ENCODE measurements at regions not wholly inside any gene's neighbourhood (a gene's known extent, or its start where the extent isn't known, plus 50 kb on each side); places are given as distances from the start of the nearest gene placed in this dataset.

DNA sequence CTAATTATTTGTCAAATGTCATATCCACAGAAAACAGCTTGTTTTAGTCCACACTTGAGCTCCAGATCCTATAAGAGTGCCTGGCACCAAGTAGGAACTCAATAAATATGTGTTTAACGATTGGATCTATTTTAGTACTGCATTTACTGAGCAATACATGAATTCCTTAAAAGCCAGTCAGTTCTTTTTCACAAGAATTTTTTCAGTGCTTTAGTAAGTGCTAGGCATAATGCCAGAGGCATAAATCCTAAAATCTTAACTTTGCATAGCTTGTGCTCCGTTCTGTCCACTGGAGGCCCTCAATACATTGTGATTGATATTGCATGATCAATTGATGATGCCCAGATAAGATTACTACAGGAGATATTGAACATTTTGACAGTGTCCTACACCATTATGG, 67.3 kb upstream of the PCSK5 start:
- TF ChIP-seq EZH2 (IDR thresholded peaks at IDR 0.05; ENCODE audit: borderline replicate concordance, insufficient read depth, low read depth, low read length, poor library complexity, severe bottlenecking) (no peak), CTCF (IDR thresholded peaks at IDR 0.05) (no peak)
- no peaks in the 10 kb centered on the region for H3K4me1 ChIP-seq (ENCODE audit: control insufficient read depth in 2 of 2, insufficient read depth in 2 of 2, low read length in 2 of 2)
- Mint-ChIP-seq H3K27me3 (no peaks in the 10 kb centered on the region), H3K4me1 (no peaks in the 10 kb centered on the region), H3K4me3 (no peak overlapping the region), H3K9me3 (ENCODE audit: insufficient read depth) (peaks cover 2% of the 10 kb centered on the region), H3K27ac (no peak overlapping the region)
- no peak overlapping the region for H3K4me3 ChIP-seq (ENCODE audit: control extremely low read depth in 1 of 5, extremely low read depth in 1 of 5, insufficient read depth in 1 of 5, low read depth in 2 of 5, low read length in 4 of 5)
- H3K9me3 ChIP-seq (ENCODE audit: control extremely low read depth in 1 of 3, control insufficient read depth in 2 of 3, insufficient read depth in 1 of 3, low read length in 2 of 3), result peaks cover 0 to 7% (median 0%) of the 10 kb centered on the region in 3 donors
- H3K79me2 ChIP-seq (ENCODE audit: control insufficient read depth, insufficient read depth, low read length), result no peaks in the 10 kb centered on the region
- no peak overlapping the region for H3K9ac ChIP-seq (ENCODE audit: low read length)
- H2AFZ ChIP-seq (ENCODE audit: insufficient read depth, low read depth, low read length, poor library complexity, severe bottlenecking), result no peak overlapping the region
- no peak overlapping the region for H3K27ac ChIP-seq (ENCODE audit: low read length in 2 of 2)
- DNase-seq (no peak), ATAC-seq (ENCODE audit: low read depth) (no peak)
- intact Hi-C loops (cut with micrococcal nuclease), result no loop called here
- ChIA-PET POLR2A (no interaction called here), CTCF (no interaction called here)
- no peak overlapping the region for H3K4me2 ChIP-seq (replicated peaks; ENCODE audit: low read depth, low read length, poor library complexity, severe bottlenecking)
- peaks cover 0 to 3% (median 0%) of the 10 kb centered on the region in 4 experiments for H3K27me3 ChIP-seq (replicated peaks in 1 of 4; ENCODE audit: control extremely low read depth in 1 of 4, control insufficient read depth in 3 of 4, insufficient read depth in 4 of 4, low read length in 3 of 4)
- no peaks in the 10 kb centered on the region for H4K20me1 ChIP-seq (ENCODE audit: control insufficient read depth, insufficient read depth, low read length, poor library complexity, severe bottlenecking)
- WGBS (ENCODE audit: insufficient coverage), result no CpG with 5 or more reads among the region's 2 CpGs
- H3K36me3 ChIP-seq (replicated peaks in 1 of 2; ENCODE audit: control extremely low read depth in 1 of 2, control insufficient read depth in 1 of 2, extremely low read depth in 1 of 2, insufficient read depth in 2 of 2, low read length in 1 of 2), result no peaks in the 10 kb centered on the region

DNA sequence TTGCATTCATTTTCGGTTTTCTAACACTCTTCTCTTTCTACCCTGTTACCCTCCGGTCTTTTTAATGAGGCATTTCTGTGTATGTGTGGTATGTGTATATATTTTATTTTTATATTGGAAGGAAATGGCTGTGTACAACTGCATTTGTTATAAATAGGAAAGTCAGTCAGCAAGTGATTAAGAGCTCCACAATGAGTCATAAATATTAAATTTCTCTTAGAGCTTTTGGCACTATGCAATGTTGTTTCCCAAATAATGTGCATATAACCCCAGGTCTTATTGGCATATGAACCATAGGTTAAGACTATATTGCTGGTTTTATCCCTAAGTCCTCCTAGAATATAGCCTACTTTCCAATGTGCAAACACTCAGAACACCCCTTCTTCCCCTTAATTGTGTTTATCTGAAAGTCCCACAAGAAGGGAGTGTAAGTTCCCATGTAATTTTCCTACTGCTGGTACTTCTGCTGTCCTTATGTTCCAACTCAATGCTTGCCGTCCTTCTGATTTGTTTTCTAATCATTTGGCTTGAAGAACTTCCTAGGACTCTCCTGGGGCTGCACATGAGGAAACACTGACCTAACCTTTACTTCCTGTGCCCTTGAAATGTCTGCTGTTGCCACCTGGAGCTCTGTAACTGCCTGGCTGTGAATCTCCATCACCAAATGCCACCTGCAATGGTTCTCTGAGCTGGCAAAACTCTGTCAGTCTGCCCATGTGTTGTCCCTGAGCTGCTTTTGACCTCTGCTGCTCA, 65.5 kb upstream of the PCSK5 start:
- Histone ChIP-seq H4K20me1 (ENCODE audit: control insufficient read depth, insufficient read depth, low read length, poor library complexity, severe bottlenecking) (no peaks in the 10 kb centered on the region), H3K9ac (ENCODE audit: low read length) (no peak overlapping the region), H3K9me3 (ENCODE audit: control extremely low read depth in 1 of 3, control insufficient read depth in 2 of 3, insufficient read depth in 1 of 3, low read length in 2 of 3) (peaks cover 0 to 7% (median 0%) of the 10 kb centered on the region in 3 donors), H3K4me3 (ENCODE audit: control extremely low read depth in 1 of 5, extremely low read depth in 1 of 5, insufficient read depth in 1 of 5, low read depth in 2 of 5, low read length in 4 of 5) (no peak overlapping the region), H3K4me2 (replicated peaks; ENCODE audit: low read depth, low read length, poor library complexity, severe bottlenecking) (no peak overlapping the region), H2AFZ (ENCODE audit: insufficient read depth, low read depth, low read length, poor library complexity, severe bottlenecking) (no peak overlapping the region), H3K79me2 (ENCODE audit: control insufficient read depth, insufficient read depth, low read length) (no peaks in the 10 kb centered on the region), H3K4me1 (ENCODE audit: control insufficient read depth in 2 of 2, insufficient read depth in 2 of 2, low read length in 2 of 2) (no peaks in the 10 kb centered on the region), H3K36me3 (replicated peaks in 1 of 2; ENCODE audit: control extremely low read depth in 1 of 2, control insufficient read depth in 1 of 2, extremely low read depth in 1 of 2, insufficient read depth in 2 of 2, low read length in 1 of 2) (no peaks in the 10 kb centered on the region), H3K27ac (ENCODE audit: low read length in 2 of 2) (no peak overlapping the region), H3K27me3 (replicated peaks in 1 of 4; ENCODE audit: control extremely low read depth in 1 of 4, control insufficient read depth in 3 of 4, insufficient read depth in 4 of 4, low read length in 3 of 4) (peaks cover 0 to 3% (median 0%) of the 10 kb centered on the region in 4 experiments)
- no peaks in the 10 kb centered on the region for H3K4me1 Mint-ChIP-seq
- ATAC-seq (ENCODE audit: low read depth), result no peak
- no peak overlapping the region for H3K4me3 Mint-ChIP-seq
- DNase-seq, result no peak
- CTCF ChIA-PET, result no interaction called here
- peaks cover 2% of the 10 kb centered on the region for H3K9me3 Mint-ChIP-seq (ENCODE audit: insufficient read depth)
- POLR2A ChIA-PET, result no interaction called here
- 43% methylated on average over 1 of the region's 3 CpGs for WGBS (ENCODE audit: insufficient coverage)
- H3K27ac Mint-ChIP-seq, result no peak overlapping the region
- no peaks in the 10 kb centered on the region for H3K27me3 Mint-ChIP-seq
- no peak for TF ChIP-seq EZH2 (IDR thresholded peaks at IDR 0.05; ENCODE audit: borderline replicate concordance, insufficient read depth, low read depth, low read length, poor library complexity, severe bottlenecking)
- TF ChIP-seq CTCF (IDR thresholded peaks at IDR 0.05), result no peak
- intact Hi-C loops (cut with micrococcal nuclease), result no loop called here

Data from B cell (primary cell).